ENCODE measurements at regions not wholly inside any gene's neighbourhood (a gene's known extent, or its start where the extent isn't known, plus 50 kb on each side); places are given as distances from the start of the nearest gene placed in this dataset.
A peak's percentile ranks its signal among the peaks of the same experiment; 100 is the strongest.

- DNase-seq: no peak
Observed at GRCh38 chr11:87401653-87402052, 363.9 kb downstream of the TMEM135 start.

DNA sequence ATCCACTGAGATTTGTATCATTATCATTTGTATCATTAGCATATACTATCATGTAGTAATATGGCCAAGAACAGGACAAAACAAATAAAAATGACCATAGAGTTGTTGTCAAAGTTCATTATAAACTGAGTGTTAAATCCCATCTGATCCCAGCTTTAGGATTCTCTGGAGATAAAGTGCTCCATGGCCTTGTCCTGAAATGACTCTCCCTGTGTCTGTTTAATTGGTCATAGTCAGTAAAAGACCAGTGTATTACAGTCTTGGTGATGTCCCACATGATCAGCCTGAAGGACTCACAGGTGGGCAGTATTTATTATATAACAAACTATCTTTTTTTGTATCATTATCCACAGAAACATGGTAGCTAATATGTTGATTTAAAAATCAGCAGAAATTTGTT is 361.6 kb downstream of the TMEM135 start:
- DNase-seq: no peak

GRCh38 chr11:87398931-87399330 is 361.2 kb downstream of the TMEM135 start:
- DNase-seq: no peak

DNA sequence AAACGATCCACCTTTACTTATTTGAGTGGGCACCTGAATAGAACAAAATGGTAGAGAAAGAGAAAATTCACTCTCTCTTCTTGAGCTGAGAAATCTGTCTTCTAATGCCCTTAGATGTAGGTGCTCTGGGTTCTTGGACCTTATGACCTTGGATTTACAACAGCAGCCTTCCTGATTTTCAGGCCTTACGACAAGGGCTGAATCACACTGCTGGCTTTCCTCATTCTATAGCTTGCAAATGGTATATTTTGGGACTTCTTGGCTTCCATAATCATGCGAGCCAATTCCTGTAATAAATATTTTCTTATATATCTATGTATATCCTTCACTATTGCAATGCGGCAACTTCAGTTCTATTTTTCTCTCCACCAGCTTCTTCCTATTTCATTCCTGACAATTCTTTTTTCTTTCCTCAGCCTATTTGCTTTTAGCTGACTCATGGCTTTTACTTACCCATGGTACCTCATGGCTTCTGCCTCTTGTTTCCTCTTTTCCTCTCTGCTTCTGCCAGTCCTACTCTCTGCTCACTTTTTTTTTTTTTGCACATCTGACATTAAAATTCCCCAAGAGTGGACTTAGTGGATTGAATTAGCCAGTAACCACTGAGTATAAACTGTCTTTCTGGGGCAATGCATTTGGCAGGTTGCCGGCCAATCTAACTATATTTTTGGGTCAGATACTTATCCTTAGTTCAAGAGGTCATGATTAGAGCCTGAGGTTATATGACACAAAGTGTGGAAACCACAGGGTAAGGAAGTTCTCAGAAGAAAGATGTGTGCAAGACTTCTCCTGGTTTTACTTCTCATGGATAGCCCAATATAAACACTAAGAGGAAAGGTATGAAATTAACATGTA is 359.5 kb downstream of the TMEM135 start:
- DNase-seq: peak; percentile 51 to 62

DNA sequence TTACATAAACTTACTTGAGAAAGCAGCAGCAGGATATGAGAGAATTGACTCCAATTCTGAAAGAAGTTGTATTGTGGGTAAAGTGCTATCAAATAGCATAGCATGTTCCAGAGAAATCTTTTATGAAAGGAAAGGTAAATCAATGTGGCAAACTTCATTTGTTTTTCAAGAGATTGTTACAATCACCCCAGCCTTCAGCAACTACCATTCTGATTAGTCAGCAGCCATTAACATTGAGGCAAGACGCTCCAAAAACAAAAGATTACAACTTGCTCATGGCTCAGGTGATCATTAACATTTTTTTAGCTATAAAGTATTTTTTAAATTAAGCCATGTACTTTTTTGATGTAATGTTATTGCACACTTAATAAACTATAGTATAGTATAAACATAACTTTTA is 357.2 kb downstream of the TMEM135 start:
- DNase-seq: no peak

- DNase-seq: no peak
Observed at GRCh38 chr11:87392665-87393064, 354.9 kb downstream of the TMEM135 start.

GRCh38 chr11:87391496-87391895 is 353.8 kb downstream of the TMEM135 start:
- DNase-seq: no peak

- no peak for DNase-seq
Observed at GRCh38 chr11:87384078-87384729, 346.5 kb downstream of the TMEM135 start.

GRCh38 chr11:87374038-87374807 is 336.5 kb downstream of the TMEM135 start:
- DNase-seq: no peak
